Transverse colon (tissue), 3 donors: ENCODE measurements at regions not wholly inside any gene's neighbourhood (a gene's known extent, or its start where the extent isn't known, plus 50 kb on each side); places are given as distances from the start of the nearest gene placed in this dataset.

ENCODE experiments used
- EP300 ChIP-seq: sonication (generic); formaldehyde crosslinking; IDR thresholded peaks from one replicate; pipeline ENCODE4 v1.6.1; 2017; ENCODE audit warnings: antibody characterized with exemption, low read depth
- POLR2A ChIP-seq: fragments of 450-650 bp; IDR thresholded peaks from one replicate; pipeline ENCODE4 v1.6.1; 2016; ENCODE audit warnings: antibody characterized with exemption, mild to moderate bottlenecking, moderate library complexity
- POLR2AphosphoS5 ChIP-seq, 3 donors: sonication (generic); formaldehyde crosslinking; IDR thresholded peaks; one replicate each; pipeline ENCODE4 v1.6.1; 2016; ENCODE audit warnings: antibody characterized with exemption in 3 of 3

DNA sequence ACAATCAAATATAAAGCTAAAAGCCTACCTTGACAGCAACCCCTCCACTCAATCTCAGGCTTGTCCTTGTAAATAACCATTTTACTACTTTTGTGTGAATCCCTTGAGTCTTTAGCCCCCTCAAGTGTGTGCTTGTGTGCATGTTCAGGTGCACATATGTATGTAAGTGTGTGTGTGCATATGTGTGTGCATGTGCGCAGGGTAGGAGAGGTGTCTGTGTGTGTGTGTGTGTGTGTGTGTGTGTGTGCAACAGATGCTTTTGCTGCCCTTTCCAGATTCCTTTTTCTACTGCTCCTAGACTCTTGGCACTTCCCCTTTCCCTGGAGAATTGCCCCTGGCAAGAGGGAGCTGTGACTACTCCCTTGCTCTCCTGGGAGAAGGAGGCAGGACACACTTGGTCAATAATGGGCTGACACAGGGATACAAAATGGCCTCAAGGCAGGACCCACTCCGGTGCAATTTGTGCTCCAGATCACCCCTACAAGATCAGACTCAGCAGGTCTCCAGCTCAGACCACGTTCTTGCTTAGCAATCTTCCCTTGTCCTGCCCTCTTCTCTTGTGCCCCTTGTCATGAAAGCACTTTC, 73.4 kb downstream of the IFNG start:
- TF ChIP-seq POLR2A = no peak
- no peak for TF ChIP-seq POLR2AphosphoS5 (IDR thresholded peaks at IDR 0.05)
- TF ChIP-seq EP300 = no peak
